Neural cell (in vitro differentiated cells): ENCODE measurements at regions not wholly inside any gene's neighbourhood (a gene's known extent, or its start where the extent isn't known, plus 50 kb on each side); places are given as distances from the start of the nearest gene placed in this dataset.

Experiments used
- EP300 ChIP-seq: fragments of 450-650 bp; conservative IDR thresholded peaks from 2 replicates; pipeline ENCODE4 v1.6.1; 2014; ENCODE audit warnings: antibody characterized with exemption, mild to moderate bottlenecking, moderate library complexity; ENCODE audit not compliant: poor library complexity, severe bottlenecking
- EZH2 ChIP-seq: fragments of 200-600, 300-800 bp; shearing (Covaris generic), sonication (generic); IDR thresholded peaks from 2 replicates; pipeline ENCODE4 v1.6.1; 2014; ENCODE audit warnings: antibody characterized with exemption, low read length, borderline replicate concordance, mild to moderate bottlenecking; ENCODE audit not compliant: insufficient read depth, poor library complexity, severe bottlenecking
- POLR2AphosphoS5 ChIP-seq: IDR thresholded peaks from 2 replicates; pipeline ENCODE4 v1.6.1; 2012
- RAD21 ChIP-seq: fragments of 450-650 bp; conservative IDR thresholded peaks from 2 replicates; pipeline ENCODE4 v1.6.1; 2014; ENCODE audit warnings: antibody characterized with exemption, mild to moderate bottlenecking, moderate library complexity
- SMC3 ChIP-seq: fragments of 450-650 bp; conservative IDR thresholded peaks from 2 replicates; pipeline ENCODE4 v1.6.1; 2014; ENCODE audit warnings: antibody characterized with exemption, mild to moderate bottlenecking, moderate library complexity; ENCODE audit not compliant: poor library complexity
- TAF1 ChIP-seq: IDR thresholded peaks from 2 replicates; pipeline ENCODE4 v1.6.1; 2012; ENCODE audit warnings: low read depth
- TF ChIP-seq, protein P1 (sequence below): fragments of 450-650 bp; IDR thresholded peaks from 2 replicates; pipeline ENCODE4 v1.5.1; 2014; ENCODE audit warnings: antibody characterized with exemption, mild to moderate bottlenecking, moderate library complexity; ENCODE audit not compliant: poor library complexity, severe bottlenecking
- TF ChIP-seq, protein P2 (sequence below): IDR thresholded peaks from 2 replicates; pipeline ENCODE4 v1.6.1; 2012; ENCODE audit warnings: borderline replicate concordance

DNA sequence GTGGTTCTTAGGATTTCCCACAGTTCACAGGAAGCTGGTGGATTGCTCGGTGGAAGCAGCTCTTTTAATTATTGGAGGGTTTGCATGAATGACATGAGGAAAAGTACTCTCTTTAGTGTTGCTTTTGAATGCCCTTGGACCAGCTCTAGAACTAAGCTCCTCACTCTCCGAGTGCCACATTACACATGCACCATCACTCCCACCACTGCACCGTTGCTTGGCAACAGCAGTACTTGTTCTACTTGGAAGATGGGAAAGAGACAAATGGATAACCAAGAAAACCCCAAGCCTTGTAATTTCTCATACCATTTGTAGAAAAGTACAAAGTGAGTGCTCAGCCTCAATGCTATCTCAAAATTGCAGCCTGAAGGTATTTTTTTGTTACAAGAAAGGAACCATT is 620.2 kb upstream of the BOD1L1 start:
- TF ChIP-seq, protein P1, sequence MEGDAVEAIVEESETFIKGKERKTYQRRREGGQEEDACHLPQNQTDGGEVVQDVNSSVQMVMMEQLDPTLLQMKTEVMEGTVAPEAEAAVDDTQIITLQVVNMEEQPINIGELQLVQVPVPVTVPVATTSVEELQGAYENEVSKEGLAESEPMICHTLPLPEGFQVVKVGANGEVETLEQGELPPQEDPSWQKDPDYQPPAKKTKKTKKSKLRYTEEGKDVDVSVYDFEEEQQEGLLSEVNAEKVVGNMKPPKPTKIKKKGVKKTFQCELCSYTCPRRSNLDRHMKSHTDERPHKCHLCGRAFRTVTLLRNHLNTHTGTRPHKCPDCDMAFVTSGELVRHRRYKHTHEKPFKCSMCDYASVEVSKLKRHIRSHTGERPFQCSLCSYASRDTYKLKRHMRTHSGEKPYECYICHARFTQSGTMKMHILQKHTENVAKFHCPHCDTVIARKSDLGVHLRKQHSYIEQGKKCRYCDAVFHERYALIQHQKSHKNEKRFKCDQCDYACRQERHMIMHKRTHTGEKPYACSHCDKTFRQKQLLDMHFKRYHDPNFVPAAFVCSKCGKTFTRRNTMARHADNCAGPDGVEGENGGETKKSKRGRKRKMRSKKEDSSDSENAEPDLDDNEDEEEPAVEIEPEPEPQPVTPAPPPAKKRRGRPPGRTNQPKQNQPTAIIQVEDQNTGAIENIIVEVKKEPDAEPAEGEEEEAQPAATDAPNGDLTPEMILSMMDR = no peak
- TF ChIP-seq POLR2AphosphoS5 = peak; percentile 51
- TF ChIP-seq SMC3 = peak; percentile 44
- TF ChIP-seq, protein P2, sequence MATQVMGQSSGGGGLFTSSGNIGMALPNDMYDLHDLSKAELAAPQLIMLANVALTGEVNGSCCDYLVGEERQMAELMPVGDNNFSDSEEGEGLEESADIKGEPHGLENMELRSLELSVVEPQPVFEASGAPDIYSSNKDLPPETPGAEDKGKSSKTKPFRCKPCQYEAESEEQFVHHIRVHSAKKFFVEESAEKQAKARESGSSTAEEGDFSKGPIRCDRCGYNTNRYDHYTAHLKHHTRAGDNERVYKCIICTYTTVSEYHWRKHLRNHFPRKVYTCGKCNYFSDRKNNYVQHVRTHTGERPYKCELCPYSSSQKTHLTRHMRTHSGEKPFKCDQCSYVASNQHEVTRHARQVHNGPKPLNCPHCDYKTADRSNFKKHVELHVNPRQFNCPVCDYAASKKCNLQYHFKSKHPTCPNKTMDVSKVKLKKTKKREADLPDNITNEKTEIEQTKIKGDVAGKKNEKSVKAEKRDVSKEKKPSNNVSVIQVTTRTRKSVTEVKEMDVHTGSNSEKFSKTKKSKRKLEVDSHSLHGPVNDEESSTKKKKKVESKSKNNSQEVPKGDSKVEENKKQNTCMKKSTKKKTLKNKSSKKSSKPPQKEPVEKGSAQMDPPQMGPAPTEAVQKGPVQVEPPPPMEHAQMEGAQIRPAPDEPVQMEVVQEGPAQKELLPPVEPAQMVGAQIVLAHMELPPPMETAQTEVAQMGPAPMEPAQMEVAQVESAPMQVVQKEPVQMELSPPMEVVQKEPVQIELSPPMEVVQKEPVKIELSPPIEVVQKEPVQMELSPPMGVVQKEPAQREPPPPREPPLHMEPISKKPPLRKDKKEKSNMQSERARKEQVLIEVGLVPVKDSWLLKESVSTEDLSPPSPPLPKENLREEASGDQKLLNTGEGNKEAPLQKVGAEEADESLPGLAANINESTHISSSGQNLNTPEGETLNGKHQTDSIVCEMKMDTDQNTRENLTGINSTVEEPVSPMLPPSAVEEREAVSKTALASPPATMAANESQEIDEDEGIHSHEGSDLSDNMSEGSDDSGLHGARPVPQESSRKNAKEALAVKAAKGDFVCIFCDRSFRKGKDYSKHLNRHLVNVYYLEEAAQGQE = no peak
- TF ChIP-seq TAF1 = no peak
- no peak for TF ChIP-seq EZH2
- peak; percentile 43 for TF ChIP-seq RAD21
- peak; percentile 61 for TF ChIP-seq EP300
